HEK293 (cell line): ENCODE measurements at regions not wholly inside any gene's neighbourhood (a gene's known extent, or its start where the extent isn't known, plus 50 kb on each side); places are given as distances from the start of the nearest gene placed in this dataset.

Source experiments
- CTCF ChIP-seq: fragments of 450-650 bp; formaldehyde crosslinking; IDR thresholded peaks from 2 replicates; pipeline ENCODE4 v1.5.1; 2016; ENCODE audit warnings: missing biosample characterization, missing genetic modification characterization
- KLF16 ChIP-seq: fragments of 450-650 bp; formaldehyde crosslinking; IDR thresholded peaks from 2 replicates; pipeline ENCODE4 v1.5.1; 2017; ENCODE audit warnings: missing biosample characterization, missing genetic modification characterization
- PRDM1 ChIP-seq: fragments of 450-650 bp; formaldehyde crosslinking; IDR thresholded peaks from 2 replicates; pipeline ENCODE4; 2016; ENCODE audit warnings: missing biosample characterization, missing genetic modification characterization
- SCRT1 ChIP-seq: fragments of 450-650 bp; formaldehyde crosslinking; IDR thresholded peaks from 2 replicates; pipeline ENCODE4 v1.5.1; 2016; ENCODE audit warnings: missing biosample characterization, missing genetic modification characterization, borderline replicate concordance
- SCRT2 ChIP-seq: fragments of 450-650 bp; formaldehyde crosslinking; IDR thresholded peaks from 2 replicates; pipeline ENCODE4 v1.5.1; 2016; ENCODE audit warnings: missing biosample characterization, missing genetic modification characterization
- SP7 ChIP-seq: fragments of 450-650 bp; formaldehyde crosslinking; IDR thresholded peaks from 2 replicates; pipeline ENCODE4 v1.5.1; 2016; ENCODE audit warnings: missing biosample characterization, missing genetic modification characterization
- TRIM28 ChIP-seq: IDR thresholded peaks from 2 replicates; pipeline ENCODE4 v1.6.1; 2011; ENCODE audit warnings: low read length, control low read depth, borderline replicate concordance
- YY1 ChIP-seq: fragments of 450-650 bp; formaldehyde crosslinking; IDR thresholded peaks from 2 replicates; pipeline ENCODE4 v1.5.1; 2018; ENCODE audit warnings: missing biosample characterization, missing genetic modification characterization
- ZBTB20 ChIP-seq: fragments of 450-650 bp; formaldehyde crosslinking; IDR thresholded peaks from 2 replicates; pipeline ENCODE4 v1.5.1; 2016; ENCODE audit warnings: missing biosample characterization, missing genetic modification characterization
- ZNF521 ChIP-seq: fragments of 450-650 bp; formaldehyde crosslinking; IDR thresholded peaks from 2 replicates; pipeline ENCODE4 v1.5.1; 2017; ENCODE audit warnings: missing biosample characterization, mild to moderate bottlenecking, missing genetic modification characterization
- ZNF610 ChIP-seq: fragments of 450-650 bp; formaldehyde crosslinking; IDR thresholded peaks from 2 replicates; pipeline ENCODE4 v1.5.1; 2016; ENCODE audit warnings: missing biosample characterization, missing genetic modification characterization, borderline replicate concordance
- ZNF623 ChIP-seq: fragments of 450-650 bp; formaldehyde crosslinking; IDR thresholded peaks from 2 replicates; pipeline ENCODE4 v1.5.1; 2016; ENCODE audit warnings: missing biosample characterization, missing genetic modification characterization
- ZNF639 ChIP-seq: fragments of 450-650 bp; formaldehyde crosslinking; IDR thresholded peaks from 2 replicates; pipeline ENCODE4 v1.5.1; 2016; ENCODE audit warnings: missing biosample characterization, missing genetic modification characterization

GRCh38 chr11:79506734-79507344, 66.0 kb upstream of the TENM4 start:
- TF ChIP-seq ZNF521, result no peak
- TF ChIP-seq CTCF, result no peak
- TF ChIP-seq ZNF623 (tag by site-specific recombination), result no peak
- TF ChIP-seq ZNF639 (tag by site-specific recombination), result no peak
- TF ChIP-seq SCRT1 (tag by site-specific recombination), result no peak
- TF ChIP-seq KLF16 (tag by site-specific recombination), result no peak
- TF ChIP-seq TRIM28, result no peak
- no peak for TF ChIP-seq ZNF610 (tag by site-specific recombination)
- TF ChIP-seq SP7 (tag by site-specific recombination), result no peak
- TF ChIP-seq PRDM1 (tag by site-specific recombination), result no peak
- TF ChIP-seq SCRT2 (tag by site-specific recombination), result no peak
- no peak for TF ChIP-seq YY1 (tag by site-specific recombination)
- TF ChIP-seq ZBTB20 (tag by site-specific recombination), result no peak
